ENCODE measurements at regions not wholly inside any gene's neighbourhood (a gene's known extent, or its start where the extent isn't known, plus 50 kb on each side); places are given as distances from the start of the nearest gene placed in this dataset.

DNA sequence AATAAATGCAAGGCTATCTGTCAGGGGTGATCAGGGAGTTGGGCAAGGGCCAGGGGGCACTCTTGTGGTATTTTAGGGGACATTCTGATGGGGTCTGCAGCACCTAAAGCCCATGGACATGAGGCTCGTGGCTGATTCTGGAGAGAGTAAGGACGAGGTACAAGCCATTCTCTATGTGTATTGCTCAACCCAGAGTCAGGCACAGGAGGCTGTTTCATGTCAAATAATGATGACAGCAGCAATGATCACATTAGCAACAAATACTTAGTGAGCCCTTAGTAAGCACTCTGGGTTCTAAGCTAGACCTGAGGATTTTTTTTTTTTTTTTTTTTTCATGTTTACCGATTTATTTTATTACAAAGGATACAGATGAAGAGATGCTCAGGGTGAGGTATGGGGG is 83.5 kb upstream of the THY1 start:
- DNase-seq: no peak
- no peak for TF ChIP-seq GATA1 (IDR thresholded peaks at IDR 0.05; ENCODE audit: low read depth, low read length)
- TF ChIP-seq POLR2A (IDR thresholded peaks at IDR 0.05; ENCODE audit: low read length): no peak

DNA sequence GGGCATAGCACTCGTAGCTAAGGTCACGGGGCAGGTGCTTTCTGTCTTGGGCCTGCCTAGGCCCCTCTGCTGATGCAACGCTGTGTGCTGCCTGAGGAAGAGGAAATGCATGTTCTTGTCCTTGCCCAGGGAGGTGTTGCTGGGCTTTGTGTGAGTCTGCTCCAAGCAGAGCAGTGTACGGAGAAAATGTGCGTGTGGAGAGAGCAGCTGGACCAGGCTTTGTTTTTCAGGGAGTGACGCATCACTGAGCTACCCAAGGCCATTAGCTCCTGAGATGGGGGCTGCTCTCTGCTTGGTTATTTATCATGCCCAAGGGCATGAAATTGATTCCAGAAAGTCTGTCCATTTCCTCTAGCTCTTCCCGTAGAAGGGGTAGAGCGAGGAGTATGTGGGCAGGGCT is 82.9 kb upstream of the THY1 start:
- TF ChIP-seq POLR2A (IDR thresholded peaks at IDR 0.05; ENCODE audit: low read length) (no peak), GATA1 (IDR thresholded peaks at IDR 0.05; ENCODE audit: low read depth, low read length) (no peak)

DNA sequence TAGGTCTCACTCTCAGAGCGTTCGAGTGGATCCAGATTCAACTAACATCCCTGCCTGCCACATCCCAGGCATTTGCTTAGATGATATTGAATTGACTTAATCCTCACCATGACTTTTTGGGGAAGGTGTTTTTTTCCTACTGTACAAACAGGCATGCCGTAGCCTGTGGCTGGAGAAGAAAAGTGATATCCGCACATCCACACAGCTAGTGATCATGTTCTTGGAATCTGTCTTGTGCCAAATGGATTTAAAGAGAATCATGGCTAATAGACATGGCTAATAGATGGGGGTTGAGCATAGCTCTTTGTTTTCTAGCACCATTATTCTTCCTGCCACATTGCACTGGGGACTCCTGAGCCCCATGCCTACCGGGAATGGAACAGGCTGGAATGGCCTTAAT is 82.1 kb upstream of the THY1 start:
- TF ChIP-seq POLR2A (IDR thresholded peaks at IDR 0.05; ENCODE audit: low read length): no peak
- no peak for TF ChIP-seq GATA1 (IDR thresholded peaks at IDR 0.05; ENCODE audit: low read depth, low read length)
- DNase-seq: no peak

More for the DNA sequence above, 82.9 kb upstream of the THY1 start:
- no peak for DNase-seq

- TF ChIP-seq GATA1 (IDR thresholded peaks at IDR 0.05; ENCODE audit: low read depth, low read length) (no peak), POLR2A (IDR thresholded peaks at IDR 0.05; ENCODE audit: low read length) (no peak)
- DNase-seq: no peak
Observed at GRCh38 chr11:119504371-119504770, 81.4 kb upstream of the THY1 start.

- no peak for DNase-seq
- TF ChIP-seq GATA1 (IDR thresholded peaks at IDR 0.05; ENCODE audit: low read depth, low read length) (no peak), POLR2A (IDR thresholded peaks at IDR 0.05; ENCODE audit: low read length) (no peak)
Observed at GRCh38 chr11:119501777-119502405, 78.9 kb upstream of the THY1 start.

- TF ChIP-seq GATA1 (IDR thresholded peaks at IDR 0.05; ENCODE audit: low read depth, low read length) (no peak), POLR2A (IDR thresholded peaks at IDR 0.05; ENCODE audit: low read length) (no peak)
- no peak for DNase-seq
Observed at GRCh38 chr11:119497717-119498116, 74.7 kb upstream of the THY1 start.

DNA sequence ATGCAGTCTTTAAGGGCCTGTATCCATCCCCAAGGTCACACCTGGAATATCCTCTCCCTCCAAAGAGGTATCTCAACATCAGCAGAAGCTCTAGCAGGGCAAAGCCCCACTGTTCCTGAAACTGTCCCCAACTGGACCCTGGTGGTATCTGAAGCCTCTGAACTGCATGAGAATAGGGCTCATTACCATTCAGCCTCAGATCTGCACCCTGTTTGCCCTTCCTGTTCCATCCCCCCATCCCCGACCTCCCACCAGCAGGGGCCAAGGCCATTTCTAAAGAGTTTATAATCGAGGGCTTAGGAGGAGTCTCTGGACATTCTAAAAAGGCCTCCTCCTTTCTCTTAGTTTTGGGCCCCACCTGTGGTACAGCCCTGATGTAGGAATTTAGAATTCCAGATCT is 74.0 kb upstream of the THY1 start:
- no peak for DNase-seq
- TF ChIP-seq GATA1 (IDR thresholded peaks at IDR 0.05; ENCODE audit: low read depth, low read length) (no peak), POLR2A (IDR thresholded peaks at IDR 0.05; ENCODE audit: low read length) (no peak)

- TF ChIP-seq POLR2A (IDR thresholded peaks at IDR 0.05; ENCODE audit: low read length) (no peak), GATA1 (IDR thresholded peaks at IDR 0.05; ENCODE audit: low read depth, low read length) (no peak)
- no peak for DNase-seq
Observed at GRCh38 chr11:119496469-119496868, 73.5 kb upstream of the THY1 start.

DNA sequence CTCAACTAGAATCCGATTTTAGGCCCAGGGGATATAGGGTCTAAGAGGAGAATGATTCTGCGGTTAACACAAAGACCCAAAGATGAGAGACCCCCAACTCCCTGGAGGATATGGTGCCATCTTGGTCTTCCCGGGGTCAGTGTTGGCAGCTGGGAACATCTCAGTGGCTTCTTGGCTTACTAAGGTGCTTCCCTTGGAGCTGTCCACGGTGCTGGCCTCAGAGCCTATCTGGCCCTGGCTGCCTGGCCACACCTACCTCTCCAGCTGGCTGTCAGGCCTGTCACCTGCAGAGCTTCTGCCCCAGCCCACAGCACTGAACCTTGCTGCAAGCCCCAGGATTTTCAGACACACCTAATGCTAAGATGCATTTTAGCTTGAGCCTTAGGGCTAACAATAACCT is 70.7 kb upstream of the THY1 start:
- DNase-seq: peak; percentile 11 to 31
- TF ChIP-seq GATA1 (IDR thresholded peaks at IDR 0.05; ENCODE audit: low read depth, low read length): no peak

- no peak for DNase-seq
Observed at GRCh38 chr11:119491753-119492510, 69.0 kb upstream of the THY1 start.

GRCh38 chr11:119490253-119491006 is 67.5 kb upstream of the THY1 start:
- TF ChIP-seq POLR2A (IDR thresholded peaks at IDR 0.05; ENCODE audit: low read length) (no peak), GATA1 (IDR thresholded peaks at IDR 0.05; ENCODE audit: low read depth, low read length) (no peak)
- DNase-seq: no peak

More at GRCh38 chr11:119491753-119492510, 69.0 kb upstream of the THY1 start:
- TF ChIP-seq GATA1 (IDR thresholded peaks at IDR 0.05; ENCODE audit: low read depth, low read length): no peak
- no peak for TF ChIP-seq POLR2A (IDR thresholded peaks at IDR 0.05; ENCODE audit: low read length)

- DNase-seq: no peak
- TF ChIP-seq POLR2A (IDR thresholded peaks at IDR 0.05; ENCODE audit: low read length): no peak
- TF ChIP-seq GATA1 (IDR thresholded peaks at IDR 0.05; ENCODE audit: low read depth, low read length): no peak
Observed at GRCh38 chr11:119489087-119489486, 66.1 kb upstream of the THY1 start.

DNA sequence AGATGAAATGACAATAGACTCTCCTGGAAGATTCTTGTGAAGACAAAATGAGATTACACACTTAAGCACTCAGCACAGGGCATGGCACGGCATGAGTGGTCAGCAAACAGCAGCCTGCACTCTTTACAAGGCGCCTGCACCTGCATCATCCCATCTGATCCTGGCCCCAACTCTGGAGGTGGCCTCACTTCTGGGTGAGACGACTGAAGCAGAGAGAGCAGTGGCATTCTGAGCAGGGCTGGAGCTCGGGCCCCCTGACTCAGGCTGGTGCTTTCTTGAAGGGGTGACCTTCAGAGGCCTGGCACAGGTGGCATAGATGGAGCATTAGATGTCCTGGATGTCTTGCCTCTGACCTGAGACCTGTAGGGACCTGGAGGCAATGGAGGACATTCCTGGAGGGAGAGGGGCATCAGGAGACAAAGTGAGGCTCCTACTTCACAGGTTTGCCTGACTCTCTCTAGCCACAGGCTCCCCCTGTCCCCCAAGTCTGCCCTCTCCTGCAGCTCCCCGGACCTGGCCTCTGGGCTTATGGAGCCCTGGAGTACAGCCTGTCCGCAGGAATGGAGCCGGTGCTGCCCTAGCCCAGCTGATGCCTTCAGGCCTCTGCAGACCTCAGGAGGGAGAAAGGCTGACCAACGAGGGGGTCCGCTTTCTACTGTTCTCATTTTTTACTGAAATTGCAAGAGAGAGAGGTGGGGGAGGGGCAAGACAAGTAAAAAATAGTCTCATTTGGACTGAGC is 65.5 kb upstream of the THY1 start:
- DNase-seq: no peak
- no peak for TF ChIP-seq GATA1 (IDR thresholded peaks at IDR 0.05; ENCODE audit: low read depth, low read length)
- no peak for TF ChIP-seq POLR2A (IDR thresholded peaks at IDR 0.05; ENCODE audit: low read length)

Measured in erythroblast (primary cell).